Uterus (tissue), 2 donors: ENCODE measurements at regions not wholly inside any gene's neighbourhood (a gene's known extent, or its start where the extent isn't known, plus 50 kb on each side); places are given as distances from the start of the nearest gene placed in this dataset.

Experiments used
- POLR2A ChIP-seq, 2 donors: fragments of 450-650 bp; IDR thresholded peaks; one replicate each; pipeline ENCODE4 v1.6.1; 2016; ENCODE audit warnings: antibody characterized with exemption in 2 of 2, mild to moderate bottlenecking in 1 of 2, moderate library complexity in 1 of 2
- TF ChIP-seq, protein P1 (sequence below), 4 experiments: fragments of 200-600 bp in 2 of 4; fragments of 450-650 bp in 2 of 4; sonication (generic) in 2 of 4; IDR thresholded peaks; one replicate each; pipeline ENCODE4 v1.5.1; 2016 to 2019; ENCODE audit warnings: antibody characterized with exemption in 4 of 4, mild to moderate bottlenecking in 2 of 4, moderate library complexity in 1 of 4

- TF ChIP-seq, protein P1, sequence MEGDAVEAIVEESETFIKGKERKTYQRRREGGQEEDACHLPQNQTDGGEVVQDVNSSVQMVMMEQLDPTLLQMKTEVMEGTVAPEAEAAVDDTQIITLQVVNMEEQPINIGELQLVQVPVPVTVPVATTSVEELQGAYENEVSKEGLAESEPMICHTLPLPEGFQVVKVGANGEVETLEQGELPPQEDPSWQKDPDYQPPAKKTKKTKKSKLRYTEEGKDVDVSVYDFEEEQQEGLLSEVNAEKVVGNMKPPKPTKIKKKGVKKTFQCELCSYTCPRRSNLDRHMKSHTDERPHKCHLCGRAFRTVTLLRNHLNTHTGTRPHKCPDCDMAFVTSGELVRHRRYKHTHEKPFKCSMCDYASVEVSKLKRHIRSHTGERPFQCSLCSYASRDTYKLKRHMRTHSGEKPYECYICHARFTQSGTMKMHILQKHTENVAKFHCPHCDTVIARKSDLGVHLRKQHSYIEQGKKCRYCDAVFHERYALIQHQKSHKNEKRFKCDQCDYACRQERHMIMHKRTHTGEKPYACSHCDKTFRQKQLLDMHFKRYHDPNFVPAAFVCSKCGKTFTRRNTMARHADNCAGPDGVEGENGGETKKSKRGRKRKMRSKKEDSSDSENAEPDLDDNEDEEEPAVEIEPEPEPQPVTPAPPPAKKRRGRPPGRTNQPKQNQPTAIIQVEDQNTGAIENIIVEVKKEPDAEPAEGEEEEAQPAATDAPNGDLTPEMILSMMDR (IDR thresholded peaks at IDR 0.05) = no peak
- no peak for TF ChIP-seq POLR2A (IDR thresholded peaks at IDR 0.05)
These were observed 455.7 kb upstream of the THBS1 start for GRCh38 chr15:39125226-39125625.
